ENCODE measurements at regions not wholly inside any gene's neighbourhood (a gene's known extent, or its start where the extent isn't known, plus 50 kb on each side); places are given as distances from the start of the nearest gene placed in this dataset.
A peak's percentile ranks its signal among the peaks of the same experiment; 100 is the strongest.
"Not testable (repeated sequence)": the region's sequence is repeated elsewhere in the genome, so short reads cannot be mapped to it uniquely, and the experiment has no call there.

- H3K4me1 ChIP-seq (replicated peaks in 1 of 2); in situ Hi-C loops (cut with MboI; ENCODE audit: low pct_unique_long_range_greater_than_20kb in 2 of 9, low sequenced_read_pairs in 9 of 9, unreplicated experiment in 9 of 9); H3K4me3 ChIP-seq; H3K27ac ChIP-seq: not testable (repeated sequence)
- 0% methylated on average over 1 of the region's 2 CpGs; no CpG with 5 or more reads in 8 of the 10 experiments for WGBS, 10 experiments
- ATAC-seq (replicated peaks in 6 of 8) = peak in 1 of 8 experiments; percentile 38
These were observed 415.5 kb downstream of the TGIF2LX start for GRCh38 chrX:90337161-90337560.

- not testable (repeated sequence) for H3K4me3 ChIP-seq
These were observed 447.9 kb downstream of the TGIF2LX start for GRCh38 chrX:90369632-90370031.

GRCh38 chrX:90398020-90398419 is 476.3 kb downstream of the TGIF2LX start:
- in situ Hi-C loops (cut with MboI; ENCODE audit: low pct_unique_long_range_greater_than_20kb in 2 of 9, low sequenced_read_pairs in 9 of 9, unreplicated experiment in 9 of 9); ATAC-seq (replicated peaks in 6 of 8); H3K4me3 ChIP-seq; H3K27ac ChIP-seq; H3K4me1 ChIP-seq (replicated peaks in 1 of 2): not testable (repeated sequence)
- no CpG with 5 or more reads among the region's 3 CpGs for WGBS, 10 experiments

More at GRCh38 chrX:90369632-90370031, 447.9 kb downstream of the TGIF2LX start:
- H3K27ac ChIP-seq; in situ Hi-C loops (cut with MboI; ENCODE audit: low pct_unique_long_range_greater_than_20kb in 2 of 9, low sequenced_read_pairs in 9 of 9, unreplicated experiment in 9 of 9); H3K4me1 ChIP-seq (replicated peaks in 1 of 2); ATAC-seq (replicated peaks in 6 of 8): not testable (repeated sequence)
- no CpG with 5 or more reads among the region's 4 CpGs for WGBS, 10 experiments

- H3K4me1 ChIP-seq (replicated peaks in 1 of 2); in situ Hi-C loops (cut with MboI; ENCODE audit: low pct_unique_long_range_greater_than_20kb in 2 of 9, low sequenced_read_pairs in 9 of 9, unreplicated experiment in 9 of 9); H3K4me3 ChIP-seq; H3K27ac ChIP-seq; ATAC-seq (replicated peaks in 6 of 8): not testable (repeated sequence)
- 100% methylated on average over 1 of the region's 1 CpG; no CpG with 5 or more reads in 9 of the 10 experiments for WGBS, 10 experiments
These were observed 480.5 kb downstream of the TGIF2LX start for GRCh38 chrX:90402169-90402568.

- in situ Hi-C loops (cut with MboI; ENCODE audit: low pct_unique_long_range_greater_than_20kb in 2 of 9, low sequenced_read_pairs in 9 of 9, unreplicated experiment in 9 of 9); H3K27ac ChIP-seq; ATAC-seq (replicated peaks in 6 of 8); H3K4me3 ChIP-seq; H3K4me1 ChIP-seq (replicated peaks in 1 of 2): not testable (repeated sequence)
- 100% methylated on average over 2 of the region's 4 CpGs; no CpG with 5 or more reads in 9 of the 10 experiments for WGBS, 10 experiments
These were observed 482.2 kb downstream of the TGIF2LX start for GRCh38 chrX:90403859-90404258.

- WGBS, 10 experiments = no CpG with 5 or more reads among the region's 2 CpGs
- ATAC-seq (replicated peaks in 6 of 8); in situ Hi-C loops (cut with MboI; ENCODE audit: low pct_unique_long_range_greater_than_20kb in 2 of 9, low sequenced_read_pairs in 9 of 9, unreplicated experiment in 9 of 9); H3K27ac ChIP-seq; H3K4me3 ChIP-seq; H3K4me1 ChIP-seq (replicated peaks in 1 of 2): not testable (repeated sequence)
These were observed 483.2 kb downstream of the TGIF2LX start for GRCh38 chrX:90404846-90405436.

GRCh38 chrX:90453770-90454338 is 532.1 kb downstream of the TGIF2LX start:
- in situ Hi-C loops (cut with MboI; ENCODE audit: low pct_unique_long_range_greater_than_20kb in 2 of 9, low sequenced_read_pairs in 9 of 9, unreplicated experiment in 9 of 9); H3K27ac ChIP-seq; ATAC-seq (replicated peaks in 6 of 8); H3K4me3 ChIP-seq; H3K4me1 ChIP-seq (replicated peaks in 1 of 2): not testable (repeated sequence)
- WGBS, 10 experiments = no CpG with 5 or more reads among the region's 13 CpGs

GRCh38 chrX:90458071-90458899 is 536.6 kb downstream of the TGIF2LX start:
- ATAC-seq (replicated peaks in 6 of 8) = peak in 2 of 8 experiments; percentile 21 to 39
- WGBS, 10 experiments = 0 to 67% (median 40%) methylated on average over 1 to 3 of the region's 9 CpGs; no CpG with 5 or more reads in 5 of the 10 experiments
- H3K4me3 ChIP-seq; in situ Hi-C loops (cut with MboI; ENCODE audit: low pct_unique_long_range_greater_than_20kb in 2 of 9, low sequenced_read_pairs in 9 of 9, unreplicated experiment in 9 of 9); H3K4me1 ChIP-seq (replicated peaks in 1 of 2); H3K27ac ChIP-seq: not testable (repeated sequence)

GRCh38 chrX:90474445-90474844 is 552.7 kb downstream of the TGIF2LX start:
- H3K27ac ChIP-seq; in situ Hi-C loops (cut with MboI; ENCODE audit: low pct_unique_long_range_greater_than_20kb in 2 of 9, low sequenced_read_pairs in 9 of 9, unreplicated experiment in 9 of 9); H3K4me1 ChIP-seq (replicated peaks in 1 of 2); ATAC-seq (replicated peaks in 6 of 8); H3K4me3 ChIP-seq: not testable (repeated sequence)
- no CpG with 5 or more reads among the region's 3 CpGs for WGBS, 10 experiments

- ATAC-seq (replicated peaks in 6 of 8); H3K4me1 ChIP-seq (replicated peaks in 1 of 2); in situ Hi-C loops (cut with MboI; ENCODE audit: low pct_unique_long_range_greater_than_20kb in 2 of 9, low sequenced_read_pairs in 9 of 9, unreplicated experiment in 9 of 9); H3K4me3 ChIP-seq; H3K27ac ChIP-seq: not testable (repeated sequence)
- 0 to 71% (median 0%) methylated on average over 1 to 3 of the region's 3 CpGs; no CpG with 5 or more reads in 6 of the 10 experiments for WGBS, 10 experiments
These were observed 563.7 kb downstream of the TGIF2LX start for GRCh38 chrX:90485406-90485805.

GRCh38 chrX:90521284-90521683 is 599.6 kb downstream of the TGIF2LX start:
- WGBS, 10 experiments = no CpG with 5 or more reads among the region's 27 CpGs
- H3K4me1 ChIP-seq (replicated peaks in 1 of 2); H3K4me3 ChIP-seq; in situ Hi-C loops (cut with MboI; ENCODE audit: low pct_unique_long_range_greater_than_20kb in 2 of 9, low sequenced_read_pairs in 9 of 9, unreplicated experiment in 9 of 9); ATAC-seq (replicated peaks in 6 of 8); H3K27ac ChIP-seq: not testable (repeated sequence)

GRCh38 chrX:90524383-90524968 is 602.8 kb downstream of the TGIF2LX start:
- H3K4me3 ChIP-seq; H3K4me1 ChIP-seq (replicated peaks in 1 of 2); H3K27ac ChIP-seq; in situ Hi-C loops (cut with MboI; ENCODE audit: low pct_unique_long_range_greater_than_20kb in 2 of 9, low sequenced_read_pairs in 9 of 9, unreplicated experiment in 9 of 9): not testable (repeated sequence)
- ATAC-seq (replicated peaks in 6 of 8) = peak in 5 of 8 experiments; percentile 59 to 96 (median 80)
- WGBS, 10 experiments = 0% methylated on average over 1 of the region's 2 CpGs; no CpG with 5 or more reads in 9 of the 10 experiments

All from motor neuron (in vitro differentiated cells).